ENCODE measurements at regions not wholly inside any gene's neighbourhood (a gene's known extent, or its start where the extent isn't known, plus 50 kb on each side); places are given as distances from the start of the nearest gene placed in this dataset.

DNA sequence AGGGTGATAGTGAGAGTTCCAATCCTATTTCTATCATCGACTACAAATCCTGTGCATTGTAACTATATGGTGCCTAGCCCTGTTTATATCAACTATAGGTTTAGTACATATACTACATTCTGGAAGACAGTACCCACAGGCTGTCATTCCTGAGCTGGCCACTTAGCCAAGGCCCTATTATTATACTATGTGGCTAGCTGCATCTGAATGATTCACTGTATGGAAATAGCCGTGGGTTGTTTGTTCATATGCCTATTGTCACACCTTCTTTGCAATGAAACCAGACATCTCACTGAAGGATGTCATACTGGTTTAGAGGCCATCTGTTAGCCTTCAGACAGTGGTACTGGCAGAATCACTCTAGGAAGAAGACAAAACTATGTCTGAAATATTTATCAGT, 62.3 kb upstream of the FSIP2 start:
- TF ChIP-seq, protein P1, sequence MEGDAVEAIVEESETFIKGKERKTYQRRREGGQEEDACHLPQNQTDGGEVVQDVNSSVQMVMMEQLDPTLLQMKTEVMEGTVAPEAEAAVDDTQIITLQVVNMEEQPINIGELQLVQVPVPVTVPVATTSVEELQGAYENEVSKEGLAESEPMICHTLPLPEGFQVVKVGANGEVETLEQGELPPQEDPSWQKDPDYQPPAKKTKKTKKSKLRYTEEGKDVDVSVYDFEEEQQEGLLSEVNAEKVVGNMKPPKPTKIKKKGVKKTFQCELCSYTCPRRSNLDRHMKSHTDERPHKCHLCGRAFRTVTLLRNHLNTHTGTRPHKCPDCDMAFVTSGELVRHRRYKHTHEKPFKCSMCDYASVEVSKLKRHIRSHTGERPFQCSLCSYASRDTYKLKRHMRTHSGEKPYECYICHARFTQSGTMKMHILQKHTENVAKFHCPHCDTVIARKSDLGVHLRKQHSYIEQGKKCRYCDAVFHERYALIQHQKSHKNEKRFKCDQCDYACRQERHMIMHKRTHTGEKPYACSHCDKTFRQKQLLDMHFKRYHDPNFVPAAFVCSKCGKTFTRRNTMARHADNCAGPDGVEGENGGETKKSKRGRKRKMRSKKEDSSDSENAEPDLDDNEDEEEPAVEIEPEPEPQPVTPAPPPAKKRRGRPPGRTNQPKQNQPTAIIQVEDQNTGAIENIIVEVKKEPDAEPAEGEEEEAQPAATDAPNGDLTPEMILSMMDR (IDR thresholded peaks at IDR 0.05): no peak
- no peak for TF ChIP-seq POLR2A (IDR thresholded peaks at IDR 0.05)

All from body of pancreas (tissue), 4 donors.